GM18868 (cell line): ENCODE measurements at regions not wholly inside any gene's neighbourhood (a gene's known extent, or its start where the extent isn't known, plus 50 kb on each side); places are given as distances from the start of the nearest gene placed in this dataset.

Experiments used
- ATAC-seq: cut with Tn5 transposase; IDR thresholded peaks from one replicate; pipeline ENCODE4 v1.9.1; 2021; ENCODE audit warnings: mild to moderate bottlenecking, moderate library complexity; ENCODE audit not compliant: unreplicated experiment

DNA sequence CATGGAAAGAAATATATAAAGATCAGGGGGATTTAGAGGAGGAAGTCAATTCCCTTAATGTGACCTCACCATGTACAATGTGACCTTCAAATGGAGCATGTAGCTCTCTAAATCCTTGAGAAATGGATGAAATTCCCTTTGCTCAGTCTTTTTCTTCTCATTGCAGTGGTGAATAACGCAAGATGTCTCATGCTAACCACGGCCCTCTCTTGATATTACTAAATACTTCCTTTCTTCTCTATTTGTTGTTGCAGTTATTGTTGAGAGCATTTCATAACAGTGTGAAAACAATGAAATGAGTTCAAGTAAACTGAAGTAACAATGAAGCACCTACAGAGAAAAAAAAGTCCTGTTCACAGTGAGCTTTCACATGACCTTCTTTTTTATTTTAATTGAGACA lies 55.6 kb downstream of the ZNF281 start:
- peak; percentile 77 for ATAC-seq

DNA sequence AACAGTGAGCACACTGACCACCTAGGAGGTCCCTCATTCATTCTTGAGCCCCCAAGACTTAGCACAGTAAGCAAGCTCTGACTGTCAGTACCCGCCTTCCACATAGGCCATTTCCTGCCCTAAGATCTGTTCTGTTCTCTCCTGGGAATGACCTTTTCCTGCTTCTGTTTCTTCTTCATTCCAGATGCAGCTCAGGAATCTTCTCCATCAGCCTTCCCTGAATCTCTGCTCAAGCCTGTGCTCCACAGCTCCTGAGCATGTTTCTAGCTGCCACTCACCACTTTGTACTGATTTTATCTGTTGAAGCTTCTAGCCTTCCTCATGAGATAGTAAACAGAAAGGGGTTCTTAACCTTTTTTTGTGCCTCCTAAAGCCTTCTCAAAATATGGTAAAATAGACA lies 56.6 kb downstream of the ZNF281 start:
- ATAC-seq: no peak

DNA sequence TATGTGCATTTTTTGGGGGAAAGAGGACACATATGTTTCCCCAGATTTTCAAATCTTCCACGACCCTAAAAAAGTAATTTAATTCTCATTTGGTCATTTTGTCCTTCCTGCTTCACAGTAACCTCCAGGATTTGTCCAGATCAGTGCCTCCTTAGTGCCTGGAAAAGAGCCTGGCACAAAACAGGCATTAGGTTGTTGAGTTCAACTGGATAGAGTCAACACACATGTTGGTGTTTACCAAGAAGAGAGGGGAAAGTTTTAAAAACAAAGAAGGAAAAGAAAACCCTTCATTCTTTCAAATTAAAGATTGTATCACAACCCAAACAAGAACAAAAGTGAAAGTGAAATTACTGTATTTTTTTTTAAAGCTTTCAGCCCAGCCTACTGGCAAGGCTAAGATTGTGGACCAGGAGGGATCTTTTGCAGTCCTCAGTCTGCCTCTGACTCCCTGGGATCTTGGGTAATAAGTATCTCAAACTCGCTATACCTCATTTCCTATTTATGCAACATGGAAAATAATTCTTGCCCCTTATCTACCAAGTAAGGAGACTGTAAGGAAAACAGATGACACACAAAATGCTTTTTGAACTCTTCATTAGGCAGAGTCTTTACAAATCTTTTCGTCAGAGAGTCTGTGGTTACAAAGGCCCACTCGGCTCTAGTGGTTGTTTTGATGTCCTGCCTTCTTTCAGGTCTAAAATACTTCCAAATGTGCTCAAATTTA lies 57.8 kb downstream of the ZNF281 start:
- ATAC-seq: peak; percentile 57

DNA sequence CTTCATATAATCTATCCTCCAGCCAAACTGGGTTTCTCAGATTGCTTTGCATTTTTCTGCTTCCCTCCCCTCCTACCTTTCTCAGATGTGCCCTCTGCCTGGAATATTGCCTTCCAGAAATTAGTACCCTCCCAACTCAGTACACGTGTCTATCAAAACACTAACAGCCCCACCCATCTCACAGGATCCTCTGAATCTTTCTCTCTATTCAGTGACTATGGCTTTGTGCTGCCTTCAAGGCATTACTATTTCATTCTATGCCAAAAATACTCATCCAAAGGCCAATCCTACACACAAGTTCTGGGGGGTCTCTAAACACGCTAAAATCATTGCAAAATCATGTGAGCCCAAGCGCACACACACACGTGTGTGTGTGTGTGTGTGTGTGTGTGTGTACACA lies 58.4 kb downstream of the ZNF281 start:
- ATAC-seq: no peak

DNA sequence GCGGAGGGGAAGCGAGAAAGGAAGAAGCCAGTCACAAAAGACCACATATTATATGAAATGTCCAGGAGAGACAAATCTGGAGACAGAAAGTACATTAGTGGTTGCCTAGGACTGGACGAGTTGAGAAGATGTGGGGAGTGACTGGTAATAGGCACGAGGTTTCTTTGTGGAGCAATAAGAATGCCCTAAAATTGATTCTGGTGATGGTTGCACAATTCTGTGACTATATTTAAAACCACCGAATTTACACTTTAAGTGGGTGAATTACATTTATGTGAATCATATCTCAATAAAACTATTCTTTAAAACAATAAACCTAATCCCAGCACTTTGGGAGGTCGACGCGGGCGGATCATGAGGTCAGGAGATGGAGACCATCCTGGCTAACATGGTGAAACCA lies 63.1 kb downstream of the ZNF281 start:
- ATAC-seq: no peak

DNA sequence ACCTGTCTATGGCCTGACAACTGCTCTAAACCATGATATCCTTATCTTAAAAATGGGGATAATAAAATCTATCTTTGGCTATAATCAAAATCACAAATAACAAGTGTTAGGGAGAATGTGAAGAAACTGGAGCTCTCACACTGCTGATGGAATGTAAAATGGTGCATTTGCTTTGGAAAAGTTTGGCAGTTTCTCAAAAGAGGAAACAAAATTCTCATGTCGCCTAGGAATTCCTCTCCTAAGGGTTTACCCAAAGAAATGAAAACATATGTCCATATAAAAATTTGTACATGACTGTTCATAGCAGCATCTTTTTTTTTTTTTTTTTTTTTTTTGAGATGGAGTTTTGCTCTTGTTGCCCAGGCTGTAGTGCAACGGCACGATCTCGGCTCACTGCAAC lies 64.3 kb downstream of the ZNF281 start:
- ATAC-seq: no peak

DNA sequence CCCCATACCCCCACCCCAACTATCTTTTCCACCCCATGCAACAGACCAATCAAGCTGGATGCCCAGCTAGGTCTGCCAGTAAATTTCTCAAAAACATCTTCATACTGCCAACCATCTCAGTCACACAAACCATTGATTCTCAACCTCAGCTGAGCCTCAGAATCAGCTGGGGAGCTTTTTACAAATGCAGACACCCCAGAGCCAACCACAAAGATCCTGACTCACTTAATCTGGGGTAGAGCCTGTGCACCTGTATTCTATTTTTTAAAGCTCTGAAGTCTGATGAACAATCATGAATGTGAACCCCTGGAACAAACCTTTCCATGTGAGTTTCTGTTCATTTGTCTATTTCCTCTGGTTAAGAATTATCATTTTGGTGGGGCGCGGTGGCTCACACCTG lies 66.0 kb downstream of the ZNF281 start:
- no peak for ATAC-seq

DNA sequence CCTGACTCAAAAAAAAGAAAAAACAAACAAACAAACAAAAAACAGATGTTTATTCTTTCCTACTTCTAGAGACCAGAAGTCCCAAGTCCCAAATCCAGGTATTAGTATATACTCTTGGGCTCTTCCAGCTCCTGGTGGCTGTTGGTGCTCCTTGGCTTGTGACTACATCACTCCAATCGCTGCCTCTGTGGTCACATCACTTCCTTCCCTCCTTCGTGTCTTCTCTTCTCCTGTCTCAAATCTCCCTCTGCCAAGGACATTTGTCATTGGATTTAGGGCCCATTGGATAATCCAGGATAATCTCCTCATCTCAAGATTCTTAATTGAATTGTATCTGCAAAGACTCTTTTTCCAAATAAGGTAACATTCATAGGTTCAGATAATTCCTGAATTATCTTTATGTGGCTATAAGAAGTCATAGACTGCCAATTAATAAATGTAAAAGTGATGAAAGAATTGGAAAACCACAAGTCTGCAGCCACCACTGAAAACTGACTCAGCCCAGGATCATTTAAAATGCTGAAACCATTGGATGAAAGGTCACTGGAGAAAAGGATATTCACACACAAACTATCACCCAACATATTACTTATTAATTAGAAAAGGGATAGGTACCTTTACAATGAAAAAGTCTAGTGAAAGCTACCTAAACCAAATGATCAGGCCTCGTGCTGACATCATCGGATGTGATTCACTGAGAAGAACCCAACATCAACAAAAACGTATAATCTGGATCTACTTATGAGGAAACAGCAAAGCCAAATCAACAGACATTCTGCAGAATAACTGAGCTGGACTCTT lies 67.1 kb downstream of the ZNF281 start:
- no peak for ATAC-seq

DNA sequence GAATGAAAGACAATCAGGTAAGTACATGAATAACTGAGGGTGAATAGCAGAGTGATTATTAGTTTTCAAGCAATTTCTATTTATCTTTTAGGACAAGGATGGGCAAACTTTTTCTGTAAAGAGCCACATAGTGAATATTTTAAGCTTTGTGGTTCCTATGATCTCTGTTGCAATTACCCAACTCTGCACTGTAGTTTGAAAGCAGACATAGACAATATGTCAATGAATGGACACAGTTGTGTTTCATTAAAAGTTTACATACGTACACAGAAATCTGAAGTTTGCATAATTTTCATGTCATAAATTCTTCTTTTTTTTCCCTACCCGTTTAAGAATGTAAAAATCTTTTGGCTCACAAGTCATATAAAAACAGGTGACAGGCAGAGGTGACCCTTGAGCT lies 71.4 kb downstream of the ZNF281 start:
- no peak for ATAC-seq

DNA sequence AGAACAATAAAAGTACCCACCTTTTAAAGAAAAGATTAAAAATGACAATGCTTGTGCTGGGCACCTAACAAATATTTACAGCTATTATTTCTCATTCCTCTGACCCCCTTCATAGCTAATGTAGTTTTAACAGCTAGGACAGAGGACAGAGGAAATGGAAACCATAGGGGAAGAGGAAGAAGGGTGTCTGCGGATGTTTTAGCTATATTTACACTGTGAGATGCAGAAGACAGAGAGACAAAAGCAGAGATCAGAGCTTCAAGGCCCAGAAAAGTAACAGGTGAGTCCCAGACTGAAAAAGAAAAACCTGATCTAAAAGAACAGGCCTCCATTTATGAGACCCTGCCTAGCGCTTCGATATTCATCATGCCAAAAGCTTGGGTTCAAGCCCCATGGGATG lies 72.0 kb downstream of the ZNF281 start:
- no peak for ATAC-seq

DNA sequence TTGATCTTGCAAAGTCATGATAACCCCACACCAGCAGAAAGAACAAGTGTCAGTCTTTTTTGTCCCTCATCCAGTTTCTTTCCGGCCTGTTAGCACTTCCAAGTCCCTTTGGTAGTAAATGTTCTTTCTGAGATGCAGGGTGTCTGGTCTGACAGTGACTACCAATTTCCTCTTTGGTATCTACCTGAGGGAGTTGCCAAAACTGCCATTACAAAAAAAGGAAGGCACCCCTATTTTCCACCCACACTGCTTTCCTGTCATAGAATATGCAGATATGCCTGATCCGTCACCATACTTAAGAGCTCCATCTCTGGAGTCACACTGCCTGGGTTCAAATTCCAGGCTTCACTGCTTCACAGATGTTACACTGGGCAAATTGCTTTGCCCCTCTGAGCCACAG lies 72.4 kb downstream of the ZNF281 start:
- no peak for ATAC-seq

DNA sequence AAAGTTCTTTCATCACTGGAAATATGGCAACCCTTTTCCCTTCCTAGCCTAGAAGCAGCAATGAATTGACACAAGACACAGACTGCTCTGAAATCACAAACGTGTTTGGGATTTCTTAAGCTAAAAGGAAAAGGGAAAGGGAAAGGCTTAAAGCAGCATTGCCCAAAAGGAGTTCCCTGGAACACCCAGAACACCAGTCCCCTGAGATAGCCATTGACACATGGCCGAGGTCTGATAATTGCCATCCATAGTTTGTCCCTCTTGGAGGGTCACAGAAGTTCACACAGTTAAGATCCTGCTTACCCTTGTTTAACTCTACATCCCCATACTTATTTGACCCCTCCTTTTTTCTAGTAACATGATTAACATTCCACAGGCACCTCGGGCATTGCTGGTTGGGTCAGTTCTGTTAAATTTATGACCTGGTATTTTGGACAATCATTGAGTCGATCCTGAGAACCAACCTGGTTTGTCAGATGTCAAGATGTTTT lies 72.9 kb downstream of the ZNF281 start:
- no peak for ATAC-seq

DNA sequence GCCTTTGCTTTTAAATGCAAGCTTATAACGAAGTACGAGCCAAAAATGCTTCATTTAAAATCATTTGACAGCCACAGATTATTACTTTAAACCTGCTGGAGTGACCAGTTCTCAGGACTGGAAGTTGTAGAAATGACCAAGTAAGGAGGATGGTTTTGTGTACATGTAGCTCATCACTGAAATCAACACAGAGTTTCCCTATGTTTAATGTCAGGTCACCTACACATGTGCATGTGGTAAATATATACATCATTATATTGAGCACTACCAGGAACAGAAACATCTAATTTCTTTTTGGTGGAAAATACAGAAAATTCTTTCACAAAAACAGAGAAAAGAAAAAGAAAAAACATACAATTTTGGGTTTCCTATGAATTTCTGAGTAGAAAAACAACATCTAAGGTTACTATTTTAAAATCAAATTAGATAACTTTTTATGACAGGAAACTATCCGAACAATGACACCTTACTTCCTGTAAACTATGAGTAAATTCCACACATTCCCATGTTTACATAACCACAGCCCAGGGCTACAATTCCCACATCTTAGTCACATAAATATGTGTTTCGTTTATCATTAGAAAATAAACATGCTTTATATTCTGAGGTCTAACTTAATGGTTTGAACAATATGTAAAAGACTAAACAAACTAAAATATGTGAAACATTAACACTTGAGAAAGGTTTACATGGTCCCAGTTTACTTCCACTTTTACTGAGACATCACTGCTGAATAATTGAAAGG lies 73.6 kb downstream of the ZNF281 start:
- ATAC-seq: no peak

DNA sequence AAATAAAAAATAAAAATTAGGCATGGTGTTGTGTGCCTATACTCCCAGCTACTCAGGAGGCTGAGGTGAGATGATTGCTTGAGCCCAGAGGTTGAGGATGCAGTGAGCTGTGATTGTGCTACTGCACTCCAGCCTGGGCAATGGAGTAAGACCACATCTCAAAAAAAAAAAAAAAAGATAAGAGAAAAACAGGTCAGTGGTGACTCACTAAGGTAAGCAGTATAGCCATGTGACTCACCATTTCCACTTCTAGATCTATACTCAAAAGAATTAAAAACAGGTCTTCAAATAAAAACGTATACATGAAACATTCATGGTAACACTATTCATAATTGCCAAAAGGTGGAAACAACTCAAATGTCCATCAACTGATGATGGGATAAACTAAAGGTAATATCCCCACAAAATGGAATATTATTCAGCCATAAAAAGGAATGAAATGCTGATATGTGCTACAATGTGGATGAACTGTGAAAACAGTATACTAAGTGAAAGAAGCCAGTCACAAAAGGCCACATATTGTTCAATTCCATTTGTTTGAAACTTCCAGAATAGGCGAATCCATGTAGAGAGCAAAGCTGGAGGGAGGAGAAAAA lies 75.1 kb downstream of the ZNF281 start:
- ATAC-seq: no peak

DNA sequence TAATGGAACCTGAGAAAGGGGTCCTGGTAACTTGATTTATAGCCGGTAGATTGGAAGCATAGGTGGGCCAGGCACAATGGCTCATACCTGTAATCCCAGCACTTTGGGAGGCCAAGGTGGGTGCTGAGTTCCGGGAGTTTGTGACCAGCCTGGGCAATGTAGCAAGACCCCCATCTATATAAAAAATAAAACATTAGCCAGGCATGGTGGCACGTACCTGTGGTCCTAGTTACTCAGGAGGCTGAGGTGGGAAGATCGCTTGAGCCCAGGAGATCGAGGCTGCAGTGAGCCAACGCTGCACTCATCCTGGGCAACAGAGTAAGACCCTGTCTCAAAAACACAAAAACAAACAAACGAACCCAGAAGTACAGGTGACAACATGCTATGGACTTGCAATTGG lies 76.5 kb downstream of the ZNF281 start:
- no peak for ATAC-seq

DNA sequence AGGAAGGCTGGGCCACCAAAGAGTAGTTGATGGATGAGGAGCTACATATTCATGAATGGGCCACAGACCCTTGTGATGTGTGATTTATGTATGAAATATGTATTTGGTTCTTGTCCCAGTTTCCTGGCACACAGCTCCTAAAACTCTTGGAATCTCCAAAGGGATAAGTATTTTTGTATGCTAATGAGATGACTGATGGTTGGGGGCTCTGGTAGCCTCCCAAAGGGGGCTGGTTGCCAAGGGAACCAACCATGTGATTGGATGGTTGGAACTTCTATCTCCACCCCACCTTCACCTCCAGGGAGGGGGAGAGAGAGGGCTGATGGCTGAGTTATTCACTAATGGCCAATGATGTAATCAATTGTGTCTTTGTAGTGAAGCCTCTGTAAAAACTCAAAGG lies 77.1 kb downstream of the ZNF281 start:
- ATAC-seq: no peak

DNA sequence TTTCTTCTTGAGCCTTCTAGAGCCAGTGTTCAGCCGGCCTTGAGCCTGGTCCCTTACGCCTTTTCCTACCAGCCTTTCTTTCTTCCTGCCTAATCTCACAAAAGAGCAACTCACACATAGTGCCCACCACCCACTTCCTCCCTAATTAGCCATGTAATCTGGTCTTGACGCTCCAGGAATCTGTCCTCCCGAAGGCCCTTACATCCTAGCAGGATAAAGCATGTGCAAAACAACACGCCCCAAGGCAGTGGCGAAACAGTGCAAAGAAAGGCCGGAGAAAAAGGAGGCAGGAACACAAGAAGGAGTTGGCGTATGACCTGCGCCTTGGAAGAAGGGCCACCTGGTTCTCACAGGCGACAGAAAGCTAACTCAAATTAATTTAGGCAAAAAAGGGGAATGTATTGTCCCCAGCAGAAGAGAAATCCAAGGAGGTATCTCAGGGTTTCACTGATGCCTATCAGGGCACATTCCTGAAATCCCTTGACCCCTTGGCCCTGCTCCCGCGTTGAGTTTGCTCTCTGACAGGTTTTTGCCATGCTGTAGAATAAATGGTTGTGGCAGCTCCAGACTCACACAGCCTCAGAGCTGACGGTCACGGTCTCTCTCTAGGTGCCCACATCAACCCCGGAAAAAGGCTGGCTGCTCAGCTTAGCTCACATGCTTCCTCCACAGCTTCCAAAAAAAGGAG lies 79.0 kb downstream of the ZNF281 start:
- no peak for ATAC-seq

DNA sequence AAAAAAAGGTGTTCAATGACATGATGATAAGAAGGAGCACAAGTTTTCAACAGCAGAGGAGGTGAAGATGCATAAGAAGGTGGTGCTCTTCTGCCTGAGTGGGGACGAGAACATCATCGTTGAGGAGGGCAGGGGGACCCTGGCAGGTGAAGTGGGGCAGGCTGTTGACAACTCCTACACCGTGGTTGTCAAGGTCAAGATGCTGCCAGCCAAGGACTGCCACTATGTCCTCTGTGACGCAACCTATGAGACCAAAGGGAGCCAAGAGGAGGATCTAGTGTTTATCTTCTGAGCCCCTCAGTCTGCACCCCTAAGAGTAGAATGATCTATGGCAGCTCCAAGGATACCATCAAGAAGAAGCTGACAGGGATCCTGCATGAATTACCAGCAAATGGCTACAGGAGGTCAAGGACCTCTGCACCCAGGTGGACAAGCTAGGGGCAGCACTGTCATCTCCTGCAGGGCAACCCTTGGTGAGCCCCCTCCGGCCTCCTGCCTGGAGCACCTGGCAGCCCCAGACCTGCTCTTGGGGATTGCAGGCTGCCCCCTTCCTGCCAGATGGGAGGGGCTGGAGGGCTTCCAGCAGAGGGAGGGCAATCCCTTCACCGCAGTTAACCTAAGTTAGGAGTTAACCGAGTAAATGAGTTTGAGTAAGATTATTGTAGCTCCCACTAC lies 80.5 kb downstream of the ZNF281 start:
- no peak for ATAC-seq

DNA sequence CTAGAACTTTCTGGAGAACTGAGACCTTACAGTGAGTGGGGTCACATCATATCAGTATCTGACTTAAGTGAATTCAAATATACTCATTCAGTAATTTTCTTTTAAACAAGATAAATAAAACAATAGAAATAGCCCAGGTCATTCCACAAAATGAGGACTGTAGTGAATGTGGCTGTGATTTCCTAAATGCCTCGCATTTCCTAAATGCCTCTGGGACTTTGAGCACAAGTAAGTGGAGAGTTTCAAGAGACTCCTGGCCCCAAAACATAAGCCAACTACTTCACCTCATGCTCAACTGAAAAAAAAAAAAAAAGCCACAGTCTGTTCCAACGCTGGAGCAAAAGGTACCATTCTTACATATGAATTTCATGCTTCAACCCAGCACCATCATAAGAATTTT lies 81.5 kb downstream of the ZNF281 start:
- no peak for ATAC-seq

DNA sequence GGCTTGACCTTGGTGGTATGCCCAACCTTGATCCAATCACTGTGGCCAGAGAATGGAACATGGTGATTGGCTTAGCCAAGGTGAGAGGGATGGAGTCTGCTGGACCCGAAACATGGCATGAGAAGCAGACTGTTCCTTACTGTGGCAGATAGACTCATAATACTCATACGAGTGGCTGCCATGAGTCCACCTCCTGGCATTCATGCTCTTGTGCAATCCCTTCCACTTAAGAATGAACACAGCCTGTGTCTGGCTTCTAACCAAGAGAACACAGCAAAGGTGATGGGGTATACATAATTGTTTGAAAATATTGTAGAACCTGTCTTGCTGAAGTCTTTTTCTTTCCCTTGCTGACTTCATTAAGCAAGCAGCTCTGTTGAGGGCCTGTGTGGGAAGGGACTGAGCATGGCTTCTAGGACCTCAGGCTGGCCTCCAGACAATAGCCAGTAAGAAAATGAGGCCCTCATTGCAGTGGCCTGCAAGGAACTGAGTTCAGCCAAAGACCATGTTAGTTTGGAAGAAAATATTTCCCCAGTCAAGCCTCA lies 85.9 kb downstream of the ZNF281 start:
- no peak for ATAC-seq
